C4-2B (cell line): ENCODE measurements at regions not wholly inside any gene's neighbourhood (a gene's known extent, or its start where the extent isn't known, plus 50 kb on each side); places are given as distances from the start of the nearest gene placed in this dataset.

Experiments
- ZFX ChIP-seq: fragments of 450-650 bp; IDR thresholded peaks from 2 replicates; pipeline ENCODE4 v1.6.1; 2017
- TF ChIP-seq, protein P1 (sequence below): fragments of 450-650 bp; conservative IDR thresholded peaks from 2 replicates; pipeline ENCODE4 v1.5.1; 2017; ENCODE audit warnings: mild to moderate bottlenecking

DNA sequence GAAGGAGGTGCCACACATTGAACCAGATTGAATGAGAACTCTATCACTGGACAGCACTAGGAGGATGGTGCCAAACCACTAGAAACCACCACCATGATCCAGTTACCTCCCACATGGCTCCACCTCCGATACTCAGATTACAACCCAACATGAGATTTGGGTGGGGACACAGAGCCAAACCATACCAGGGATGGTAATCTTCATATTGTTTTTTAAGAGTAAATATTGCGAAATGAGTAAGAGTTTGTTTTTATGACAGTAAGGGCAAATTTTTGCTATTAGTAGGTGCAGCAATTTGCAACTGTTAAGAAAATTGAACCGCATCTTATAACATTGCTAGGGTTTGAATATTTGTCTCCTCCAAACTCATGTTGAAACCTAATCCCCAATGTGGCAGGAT lies 891.5 kb downstream of the NLGN4X start:
- TF ChIP-seq, protein P1, sequence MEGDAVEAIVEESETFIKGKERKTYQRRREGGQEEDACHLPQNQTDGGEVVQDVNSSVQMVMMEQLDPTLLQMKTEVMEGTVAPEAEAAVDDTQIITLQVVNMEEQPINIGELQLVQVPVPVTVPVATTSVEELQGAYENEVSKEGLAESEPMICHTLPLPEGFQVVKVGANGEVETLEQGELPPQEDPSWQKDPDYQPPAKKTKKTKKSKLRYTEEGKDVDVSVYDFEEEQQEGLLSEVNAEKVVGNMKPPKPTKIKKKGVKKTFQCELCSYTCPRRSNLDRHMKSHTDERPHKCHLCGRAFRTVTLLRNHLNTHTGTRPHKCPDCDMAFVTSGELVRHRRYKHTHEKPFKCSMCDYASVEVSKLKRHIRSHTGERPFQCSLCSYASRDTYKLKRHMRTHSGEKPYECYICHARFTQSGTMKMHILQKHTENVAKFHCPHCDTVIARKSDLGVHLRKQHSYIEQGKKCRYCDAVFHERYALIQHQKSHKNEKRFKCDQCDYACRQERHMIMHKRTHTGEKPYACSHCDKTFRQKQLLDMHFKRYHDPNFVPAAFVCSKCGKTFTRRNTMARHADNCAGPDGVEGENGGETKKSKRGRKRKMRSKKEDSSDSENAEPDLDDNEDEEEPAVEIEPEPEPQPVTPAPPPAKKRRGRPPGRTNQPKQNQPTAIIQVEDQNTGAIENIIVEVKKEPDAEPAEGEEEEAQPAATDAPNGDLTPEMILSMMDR = no peak
- no peak for TF ChIP-seq ZFX
